ENCODE measurements at regions not wholly inside any gene's neighbourhood (a gene's known extent, or its start where the extent isn't known, plus 50 kb on each side); places are given as distances from the start of the nearest gene placed in this dataset.

- WGBS = 91% methylated on average over 7 of the region's 7 CpGs
- Histone ChIP-seq H3K9ac (ENCODE audit: low read depth, low read length) (no peak overlapping the region), H3K27me3 (ENCODE audit: insufficient read depth, low read length) (no peaks in the 10 kb centered on the region), H3K4me3 (ENCODE audit: low read length) (no peak overlapping the region), H3K27ac (ENCODE audit: low read depth, low read length) (no peak overlapping the region), H3K36me3 (ENCODE audit: insufficient read depth, low read length) (no peaks in the 10 kb centered on the region), H3K9me3 (ENCODE audit: insufficient read depth, low read depth, low read length) (peaks cover 30% of the 10 kb centered on the region), H3K4me1 (ENCODE audit: insufficient read depth, low read length) (peaks cover 6% of the 10 kb centered on the region; the same call in 1 of the 2 replicates)
Measured at GRCh38 chr9:129517006-129517405, 103.9 kb downstream of the C9orf50 start.

- H3K4me3 ChIP-seq (ENCODE audit: low read length) = no peak overlapping the region
- H3K9me3 ChIP-seq (ENCODE audit: insufficient read depth, low read depth, low read length) = peaks cover 30% of the 10 kb centered on the region
- no peak overlapping the region for H3K9ac ChIP-seq (ENCODE audit: low read depth, low read length)
- no peaks in the 10 kb centered on the region for H3K27me3 ChIP-seq (ENCODE audit: insufficient read depth, low read length)
- WGBS = 86% methylated on average over 2 of the region's 2 CpGs
- H3K36me3 ChIP-seq (ENCODE audit: insufficient read depth, low read length) = no peaks in the 10 kb centered on the region
- no peaks in the 10 kb centered on the region for H3K4me1 ChIP-seq (ENCODE audit: insufficient read depth, low read length)
- H3K27ac ChIP-seq (ENCODE audit: low read depth, low read length) = no peak overlapping the region
Measured at GRCh38 chr9:129514891-129515290, 106.0 kb downstream of the C9orf50 start.

GRCh38 chr9:129514497-129514867, 106.4 kb downstream of the C9orf50 start:
- Histone ChIP-seq H3K4me1 (ENCODE audit: insufficient read depth, low read length) (no peaks in the 10 kb centered on the region), H3K27me3 (ENCODE audit: insufficient read depth, low read length) (no peaks in the 10 kb centered on the region), H3K9me3 (ENCODE audit: insufficient read depth, low read depth, low read length) (peaks cover 30% of the 10 kb centered on the region), H3K36me3 (ENCODE audit: insufficient read depth, low read length) (no peaks in the 10 kb centered on the region), H3K9ac (ENCODE audit: low read depth, low read length) (no peak overlapping the region), H3K27ac (ENCODE audit: low read depth, low read length) (no peak overlapping the region), H3K4me3 (ENCODE audit: low read length) (no peak overlapping the region)
- 88% methylated on average over 3 of the region's 3 CpGs for WGBS

GRCh38 chr9:129513856-129514496, 106.9 kb downstream of the C9orf50 start:
- H3K4me3 ChIP-seq (ENCODE audit: low read length) = no peak overlapping the region
- no peaks in the 10 kb centered on the region for H3K36me3 ChIP-seq (ENCODE audit: insufficient read depth, low read length)
- H3K4me1 ChIP-seq (ENCODE audit: insufficient read depth, low read length) = no peaks in the 10 kb centered on the region
- 93% methylated on average over 7 of the region's 7 CpGs for WGBS
- H3K9ac ChIP-seq (ENCODE audit: low read depth, low read length) = no peak overlapping the region
- no peaks in the 10 kb centered on the region for H3K27me3 ChIP-seq (ENCODE audit: insufficient read depth, low read length)
- peaks cover 30% of the 10 kb centered on the region for H3K9me3 ChIP-seq (ENCODE audit: insufficient read depth, low read depth, low read length)
- no peak overlapping the region for H3K27ac ChIP-seq (ENCODE audit: low read depth, low read length)

GRCh38 chr9:129513282-129513681, 107.6 kb downstream of the C9orf50 start:
- no peaks in the 10 kb centered on the region for H3K4me1 ChIP-seq (ENCODE audit: insufficient read depth, low read length)
- no peak overlapping the region for H3K9ac ChIP-seq (ENCODE audit: low read depth, low read length)
- H3K36me3 ChIP-seq (ENCODE audit: insufficient read depth, low read length) = no peaks in the 10 kb centered on the region
- no peaks in the 10 kb centered on the region for H3K27me3 ChIP-seq (ENCODE audit: insufficient read depth, low read length)
- H3K4me3 ChIP-seq (ENCODE audit: low read length) = no peak overlapping the region
- WGBS = 83% methylated on average over 3 of the region's 3 CpGs
- peaks cover 30% of the 10 kb centered on the region for H3K9me3 ChIP-seq (ENCODE audit: insufficient read depth, low read depth, low read length)
- H3K27ac ChIP-seq (ENCODE audit: low read depth, low read length) = no peak overlapping the region

GRCh38 chr9:129511285-129511900, 109.5 kb downstream of the C9orf50 start:
- WGBS = 90% methylated on average over 9 of the region's 9 CpGs
- Histone ChIP-seq H3K9me3 (ENCODE audit: insufficient read depth, low read depth, low read length) (peaks cover 30% of the 10 kb centered on the region), H3K9ac (ENCODE audit: low read depth, low read length) (no peak overlapping the region), H3K36me3 (ENCODE audit: insufficient read depth, low read length) (no peaks in the 10 kb centered on the region), H3K4me1 (ENCODE audit: insufficient read depth, low read length) (peaks cover 7% of the 10 kb centered on the region), H3K27ac (ENCODE audit: low read depth, low read length) (no peak overlapping the region), H3K27me3 (ENCODE audit: insufficient read depth, low read length) (no peaks in the 10 kb centered on the region), H3K4me3 (ENCODE audit: low read length) (no peak overlapping the region)

- H3K27me3 ChIP-seq (ENCODE audit: insufficient read depth, low read length) = no peaks in the 10 kb centered on the region
- H3K4me1 ChIP-seq (ENCODE audit: insufficient read depth, low read length) = peaks cover 7% of the 10 kb centered on the region
- no peak overlapping the region for H3K27ac ChIP-seq (ENCODE audit: low read depth, low read length)
- H3K4me3 ChIP-seq (ENCODE audit: low read length) = no peak overlapping the region
- H3K9me3 ChIP-seq (ENCODE audit: insufficient read depth, low read depth, low read length) = peaks cover 21% of the 10 kb centered on the region
- no peak overlapping the region for H3K9ac ChIP-seq (ENCODE audit: low read depth, low read length)
- 94% methylated on average over 4 of the region's 4 CpGs for WGBS
- no peaks in the 10 kb centered on the region for H3K36me3 ChIP-seq (ENCODE audit: insufficient read depth, low read length)
Measured at GRCh38 chr9:129509533-129509928, 111.4 kb downstream of the C9orf50 start.

- Histone ChIP-seq H3K27me3 (ENCODE audit: insufficient read depth, low read length) (no peaks in the 10 kb centered on the region), H3K36me3 (ENCODE audit: insufficient read depth, low read length) (no peaks in the 10 kb centered on the region), H3K4me1 (ENCODE audit: insufficient read depth, low read length) (peaks cover 7% of the 10 kb centered on the region), H3K27ac (ENCODE audit: low read depth, low read length) (no peak overlapping the region), H3K4me3 (ENCODE audit: low read length) (no peak overlapping the region), H3K9me3 (ENCODE audit: insufficient read depth, low read depth, low read length) (peaks cover 4% of the 10 kb centered on the region; the same call in 1 of the 2 replicates), H3K9ac (ENCODE audit: low read depth, low read length) (no peak overlapping the region)
- WGBS = 96% methylated on average over 5 of the region's 5 CpGs
Measured at GRCh38 chr9:129507805-129508204, 113.1 kb downstream of the C9orf50 start.

- 45% methylated on average over 6 of the region's 6 CpGs for whole genome bisulfite sequencing
- Histone ChIP-seq H3K27ac (ENCODE audit: low read depth, low read length) (0 out of 2 replicates have a peak overlapping the region, but pooled peaks have one; percentile 4), H3K9me3 (ENCODE audit: insufficient read depth, low read depth, low read length) (no peaks in the 10 kb centered on the region), H3K4me3 (ENCODE audit: low read length) (no peak overlapping the region), H3K4me1 (ENCODE audit: insufficient read depth, low read length) (peaks cover 7% of the 10 kb centered on the region), H3K27me3 (ENCODE audit: insufficient read depth, low read length) (no peaks in the 10 kb centered on the region), H3K9ac (ENCODE audit: low read depth, low read length) (no peak overlapping the region), H3K36me3 (ENCODE audit: insufficient read depth, low read length) (no peaks in the 10 kb centered on the region)
Measured at GRCh38 chr9:129506892-129507291, 114.0 kb downstream of the C9orf50 start.

GRCh38 chr9:129506041-129506440, 114.9 kb downstream of the C9orf50 start:
- WGBS = 93% methylated on average over 13 of the region's 13 CpGs
- no peak overlapping the region for H3K27ac ChIP-seq (ENCODE audit: low read depth, low read length)
- H3K36me3 ChIP-seq (ENCODE audit: insufficient read depth, low read length) = no peaks in the 10 kb centered on the region
- H3K4me1 ChIP-seq (ENCODE audit: insufficient read depth, low read length) = peaks cover 7% of the 10 kb centered on the region
- H3K9ac ChIP-seq (ENCODE audit: low read depth, low read length) = no peak overlapping the region
- H3K4me3 ChIP-seq (ENCODE audit: low read length) = no peak overlapping the region
- no peaks in the 10 kb centered on the region for H3K9me3 ChIP-seq (ENCODE audit: insufficient read depth, low read depth, low read length)
- no peaks in the 10 kb centered on the region for H3K27me3 ChIP-seq (ENCODE audit: insufficient read depth, low read length)

GRCh38 chr9:129505270-129505902, 115.5 kb downstream of the C9orf50 start:
- H3K9me3 ChIP-seq (ENCODE audit: insufficient read depth, low read depth, low read length) = no peaks in the 10 kb centered on the region
- 88% methylated on average over 22 of the region's 22 CpGs for WGBS
- H3K27ac ChIP-seq (ENCODE audit: low read depth, low read length) = no peak overlapping the region

More at GRCh38 chr9:129505270-129505902, 115.5 kb downstream of the C9orf50 start:
- Histone ChIP-seq H3K27me3 (ENCODE audit: insufficient read depth, low read length) (no peaks in the 10 kb centered on the region), H3K4me1 (ENCODE audit: insufficient read depth, low read length) (peaks cover 13% of the 10 kb centered on the region), H3K9ac (ENCODE audit: low read depth, low read length) (no peak overlapping the region), H3K36me3 (ENCODE audit: insufficient read depth, low read length) (no peaks in the 10 kb centered on the region), H3K4me3 (ENCODE audit: low read length) (no peak overlapping the region)
